ENCODE measurements at regions not wholly inside any gene's neighbourhood (a gene's known extent, or its start where the extent isn't known, plus 50 kb on each side); places are given as distances from the start of the nearest gene placed in this dataset.

GRCh38 chr22:23397613-23398567 is 182.2 kb downstream of the IGLL1 start:
- no peak overlapping the region for H3K4me3 Mint-ChIP-seq (ENCODE audit: low read depth)
- no peaks in the 10 kb centered on the region for H3K27me3 Mint-ChIP-seq
- no peak for TF ChIP-seq CTCF (IDR thresholded peaks at IDR 0.05; ENCODE audit: unreplicated experiment)
- H3K9me3 Mint-ChIP-seq (ENCODE audit: low read depth): no peaks in the 10 kb centered on the region
- H3K4me1 Mint-ChIP-seq (ENCODE audit: low read depth): no peaks in the 10 kb centered on the region
- H3K27ac Mint-ChIP-seq: no peak overlapping the region
- DNase-seq (ENCODE audit: low spot score, unreplicated experiment): no peak
- no peaks in the 10 kb centered on the region for H3K36me3 Mint-ChIP-seq (ENCODE audit: insufficient read depth)

- Mint-ChIP-seq H3K4me1 (ENCODE audit: low read depth) (no peaks in the 10 kb centered on the region), H3K36me3 (ENCODE audit: insufficient read depth) (no peaks in the 10 kb centered on the region), H3K4me3 (ENCODE audit: low read depth) (no peak overlapping the region), H3K27me3 (no peaks in the 10 kb centered on the region), H3K9me3 (ENCODE audit: low read depth) (no peaks in the 10 kb centered on the region), H3K27ac (no peak overlapping the region)
- no peak for TF ChIP-seq CTCF (IDR thresholded peaks at IDR 0.05; ENCODE audit: unreplicated experiment)
- DNase-seq (ENCODE audit: low spot score, unreplicated experiment): no peak
These were observed 183.0 kb downstream of the IGLL1 start for GRCh38 chr22:23397008-23397612.

DNA sequence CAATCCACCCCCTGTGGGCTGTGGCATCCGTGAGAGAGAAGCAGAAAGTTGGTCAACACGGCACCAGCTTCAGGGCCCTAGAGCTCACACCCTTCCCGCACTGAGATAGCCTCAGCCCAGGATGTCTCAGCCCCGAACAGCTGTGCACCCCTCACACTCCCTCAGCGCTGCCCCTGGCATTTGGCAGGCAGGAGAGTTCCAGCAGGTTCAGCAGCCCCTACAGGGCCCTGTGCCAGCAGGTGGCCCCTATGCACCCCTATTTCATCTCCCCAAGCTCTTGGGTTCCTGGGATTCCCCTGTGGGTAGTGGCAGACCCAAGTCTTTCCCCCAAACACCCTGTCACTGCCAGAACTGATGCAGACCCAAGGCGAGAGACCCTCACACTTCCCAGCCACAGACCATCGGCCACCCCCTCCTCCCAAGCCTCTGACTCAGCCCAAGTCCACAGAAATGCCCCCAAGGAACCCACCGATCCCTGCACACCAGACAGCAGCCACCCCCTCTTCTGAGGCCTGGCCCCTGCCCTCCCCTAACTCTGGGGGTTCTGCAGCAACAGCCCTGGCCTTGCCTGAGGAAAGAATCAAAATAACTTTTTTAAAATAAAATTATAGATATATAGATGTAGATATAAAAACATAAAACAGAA is 183.6 kb downstream of the IGLL1 start:
- H3K36me3 Mint-ChIP-seq (ENCODE audit: insufficient read depth): peaks cover 2% of the 10 kb centered on the region
- no peak for DNase-seq (ENCODE audit: low spot score, unreplicated experiment)
- no peaks in the 10 kb centered on the region for H3K9me3 Mint-ChIP-seq (ENCODE audit: low read depth)
- no peak for TF ChIP-seq CTCF (IDR thresholded peaks at IDR 0.05; ENCODE audit: unreplicated experiment)
- no peak overlapping the region for H3K4me3 Mint-ChIP-seq (ENCODE audit: low read depth)
- H3K4me1 Mint-ChIP-seq (ENCODE audit: low read depth): no peaks in the 10 kb centered on the region
- no peaks in the 10 kb centered on the region for H3K27me3 Mint-ChIP-seq
- H3K27ac Mint-ChIP-seq: no peak overlapping the region

- H3K4me3 Mint-ChIP-seq (ENCODE audit: low read depth): no peak overlapping the region
- no peak for DNase-seq (ENCODE audit: low spot score, unreplicated experiment)
- no peaks in the 10 kb centered on the region for H3K27me3 Mint-ChIP-seq
- H3K4me1 Mint-ChIP-seq (ENCODE audit: low read depth): no peaks in the 10 kb centered on the region
- H3K36me3 Mint-ChIP-seq (ENCODE audit: insufficient read depth): peaks cover 3% of the 10 kb centered on the region
- no peak for TF ChIP-seq CTCF (IDR thresholded peaks at IDR 0.05; ENCODE audit: unreplicated experiment)
- no peaks in the 10 kb centered on the region for H3K9me3 Mint-ChIP-seq (ENCODE audit: low read depth)
- no peak overlapping the region for H3K27ac Mint-ChIP-seq
These were observed 184.3 kb downstream of the IGLL1 start for GRCh38 chr22:23395530-23396361.

Measured in progenitor cell of endocrine pancreas (in vitro differentiated cells).